ENCODE measurements at regions not wholly inside any gene's neighbourhood (a gene's known extent, or its start where the extent isn't known, plus 50 kb on each side); places are given as distances from the start of the nearest gene placed in this dataset.

- DNase-seq, result no peak
Measured at GRCh38 chr5:136682986-136683385, 317.6 kb upstream of the TRPC7 start.

GRCh38 chr5:136679233-136679632 lies 313.9 kb upstream of the TRPC7 start:
- no peak for DNase-seq

GRCh38 chr5:136677217-136677616 lies 311.9 kb upstream of the TRPC7 start:
- DNase-seq, result no peak

GRCh38 chr5:136676685-136677084 lies 311.3 kb upstream of the TRPC7 start:
- no peak for DNase-seq

- no peak for DNase-seq
Measured at GRCh38 chr5:136675769-136676168, 310.4 kb upstream of the TRPC7 start.

- no peak for DNase-seq
Measured at GRCh38 chr5:136674178-136674577, 308.8 kb upstream of the TRPC7 start.

- DNase-seq, result no peak
Measured at GRCh38 chr5:136667789-136668188, 302.4 kb upstream of the TRPC7 start.

GRCh38 chr5:136666970-136667620 lies 301.8 kb upstream of the TRPC7 start:
- DNase-seq, result no peak

GRCh38 chr5:136665331-136665730 lies 300.0 kb upstream of the TRPC7 start:
- no peak for DNase-seq

- DNase-seq, result no peak
Measured at GRCh38 chr5:136661026-136661425, 295.7 kb upstream of the TRPC7 start.

GRCh38 chr5:136656811-136657210 lies 291.5 kb upstream of the TRPC7 start:
- no peak for DNase-seq

GRCh38 chr5:136655468-136655867 lies 290.1 kb upstream of the TRPC7 start:
- DNase-seq, result no peak

GRCh38 chr5:136646915-136647314 lies 281.6 kb upstream of the TRPC7 start:
- no peak for DNase-seq

- no peak for DNase-seq
Measured at GRCh38 chr5:136642976-136643375, 277.6 kb upstream of the TRPC7 start.

GRCh38 chr5:136639616-136640015 lies 274.3 kb upstream of the TRPC7 start:
- DNase-seq, result no peak

- no peak for DNase-seq
Measured at GRCh38 chr5:136638084-136638483, 272.7 kb upstream of the TRPC7 start.

GRCh38 chr5:136636001-136636400 lies 270.7 kb upstream of the TRPC7 start:
- DNase-seq, result no peak

- no peak for DNase-seq
Measured at GRCh38 chr5:136631186-136631585, 265.8 kb upstream of the TRPC7 start.

- no peak for DNase-seq
Measured at GRCh38 chr5:136629125-136629792, 263.9 kb upstream of the TRPC7 start.

- no peak for DNase-seq
Measured at GRCh38 chr5:136626531-136626930, 261.2 kb upstream of the TRPC7 start.

- no peak for DNase-seq
Measured at GRCh38 chr5:136622747-136623146, 257.4 kb upstream of the TRPC7 start.

GRCh38 chr5:136621743-136622142 lies 256.4 kb upstream of the TRPC7 start:
- DNase-seq, result no peak

- no peak for DNase-seq
Measured at GRCh38 chr5:136620621-136621020, 255.3 kb upstream of the TRPC7 start.

- no peak for DNase-seq
Measured at GRCh38 chr5:136620016-136620419, 254.7 kb upstream of the TRPC7 start.

GRCh38 chr5:136619556-136619955 lies 254.2 kb upstream of the TRPC7 start:
- no peak for DNase-seq
